ENCODE measurements at regions not wholly inside any gene's neighbourhood (a gene's known extent, or its start where the extent isn't known, plus 50 kb on each side); places are given as distances from the start of the nearest gene placed in this dataset.

GRCh38 chr15:94722024-94722636 lies 490.8 kb downstream of the MCTP2 start:
- Histone ChIP-seq H3K9me3 (no peaks in the 10 kb centered on the region), H3K36me3 (no peaks in the 10 kb centered on the region), H3K27me3 (no peaks in the 10 kb centered on the region), H3K4me1 (no peaks in the 10 kb centered on the region), H3K4me3 (no peak overlapping the region), H3K27ac (no peak overlapping the region)
- ATAC-seq (no peak), DNase-seq (no peak)
- no peak for TF ChIP-seq CTCF (IDR thresholded peaks at IDR 0.05)
- intact Hi-C loops (cut with DNase I): no loop called here

GRCh38 chr15:94723801-94724200 lies 492.4 kb downstream of the MCTP2 start:
- no peaks in the 10 kb centered on the region for H3K4me1 ChIP-seq
- H3K27ac ChIP-seq: no peak overlapping the region
- no peak overlapping the region for H3K4me3 ChIP-seq
- H3K9me3 ChIP-seq: no peaks in the 10 kb centered on the region
- intact Hi-C loops (cut with DNase I): no loop called here
- ATAC-seq (no peak), DNase-seq (no peak)
- TF ChIP-seq CTCF (IDR thresholded peaks at IDR 0.05): no peak
- no peaks in the 10 kb centered on the region for H3K36me3 ChIP-seq
- H3K27me3 ChIP-seq: no peaks in the 10 kb centered on the region

GRCh38 chr15:94731286-94731685 lies 499.9 kb downstream of the MCTP2 start:
- ATAC-seq: no peak
- DNase-seq: no peak
- H3K4me3 ChIP-seq: no peak overlapping the region
- H3K27me3 ChIP-seq: no peaks in the 10 kb centered on the region
- intact Hi-C loops (cut with DNase I): no loop called here
- H3K4me1 ChIP-seq: peaks cover 2% of the 10 kb centered on the region
- H3K27ac ChIP-seq: no peak overlapping the region
- H3K36me3 ChIP-seq: no peaks in the 10 kb centered on the region
- no peak for TF ChIP-seq CTCF (IDR thresholded peaks at IDR 0.05)
- no peaks in the 10 kb centered on the region for H3K9me3 ChIP-seq

GRCh38 chr15:94734460-94734859 lies 503.1 kb downstream of the MCTP2 start:
- DNase-seq (no peak), ATAC-seq (no peak)
- no peaks in the 10 kb centered on the region for H3K36me3 ChIP-seq
- TF ChIP-seq CTCF (IDR thresholded peaks at IDR 0.05): no peak
- H3K27me3 ChIP-seq: no peaks in the 10 kb centered on the region
- no peak overlapping the region for H3K27ac ChIP-seq
- H3K4me3 ChIP-seq: no peak overlapping the region
- no peaks in the 10 kb centered on the region for H3K9me3 ChIP-seq
- intact Hi-C loops (cut with DNase I): no loop called here
- peaks cover 4% of the 10 kb centered on the region for H3K4me1 ChIP-seq

GRCh38 chr15:94736236-94736635 lies 504.9 kb downstream of the MCTP2 start:
- no peak for TF ChIP-seq CTCF (IDR thresholded peaks at IDR 0.05)
- Histone ChIP-seq H3K36me3 (no peaks in the 10 kb centered on the region), H3K27me3 (no peaks in the 10 kb centered on the region), H3K9me3 (no peaks in the 10 kb centered on the region), H3K4me3 (no peak overlapping the region), H3K4me1 (peaks cover 4% of the 10 kb centered on the region), H3K27ac (no peak overlapping the region)
- intact Hi-C loops (cut with DNase I): no loop called here
- no peak for DNase-seq
- ATAC-seq: no peak

- intact Hi-C loops (cut with DNase I): no loop called here
- Histone ChIP-seq H3K4me1 (peaks cover 4% of the 10 kb centered on the region), H3K9me3 (no peaks in the 10 kb centered on the region)
These were observed 508.3 kb downstream of the MCTP2 start for GRCh38 chr15:94739639-94740038.

More at GRCh38 chr15:94739639-94740038, 508.3 kb downstream of the MCTP2 start:
- no peaks in the 10 kb centered on the region for H3K36me3 ChIP-seq
- no peak for DNase-seq
- H3K4me3 ChIP-seq: no peak overlapping the region
- no peak for ATAC-seq
- no peak overlapping the region for H3K27ac ChIP-seq
- H3K27me3 ChIP-seq: no peaks in the 10 kb centered on the region
- no peak for TF ChIP-seq CTCF (IDR thresholded peaks at IDR 0.05)
